ENCODE measurements at regions not wholly inside any gene's neighbourhood (a gene's known extent, or its start where the extent isn't known, plus 50 kb on each side); places are given as distances from the start of the nearest gene placed in this dataset.
"Not testable (repeated sequence)": the region's sequence is repeated elsewhere in the genome, so short reads cannot be mapped to it uniquely, and the experiment has no call there.

- no peak for DNase-seq (ENCODE audit: low read depth)
These were observed 80.5 kb upstream of the ETV3 start for GRCh38 chr1:157218671-157219070.

DNA sequence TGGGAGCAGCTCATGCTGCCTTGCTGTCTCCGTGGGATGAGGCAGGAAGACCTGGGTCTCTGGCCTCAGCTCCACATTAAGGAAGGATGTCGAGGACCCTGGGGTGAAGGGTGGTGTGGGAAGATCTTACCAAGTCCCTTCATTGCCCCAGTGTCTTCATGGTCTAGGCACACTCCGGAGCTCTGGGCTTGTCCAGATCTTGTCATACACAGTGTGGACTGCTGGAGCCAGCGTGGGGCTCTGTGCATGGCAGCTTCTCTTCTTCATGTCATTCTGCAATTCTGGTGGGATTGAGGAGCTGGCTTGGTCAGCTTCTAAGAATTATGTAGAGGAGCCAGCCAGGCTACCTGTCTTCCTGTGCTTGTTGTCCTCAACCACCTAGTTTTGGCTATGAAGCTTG, 79.3 kb upstream of the ETV3 start:
- DNase-seq (ENCODE audit: low read depth) = no peak

DNA sequence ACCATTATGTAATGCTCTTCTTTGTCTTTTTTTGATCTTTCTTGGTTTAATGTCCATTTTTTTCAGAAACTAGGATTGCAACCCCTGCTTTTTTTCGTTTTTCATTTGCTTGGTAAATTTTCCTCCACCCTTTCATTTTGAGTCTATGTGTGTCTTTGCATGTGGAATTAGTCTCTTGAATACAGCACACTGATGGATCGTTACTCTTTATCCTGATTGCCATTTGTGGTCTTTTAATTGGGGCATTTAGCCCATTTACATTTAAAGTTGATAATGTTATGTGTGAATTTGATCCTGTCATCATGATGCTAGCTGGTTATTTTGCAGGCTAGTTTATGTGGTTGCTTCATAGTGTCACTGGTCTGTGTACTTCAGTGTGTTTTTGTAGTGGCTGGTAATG, 75.6 kb upstream of the ETV3 start:
- no peak for DNase-seq (ENCODE audit: low read depth)

GRCh38 chr1:157209514-157209913, 71.3 kb upstream of the ETV3 start:
- DNase-seq (ENCODE audit: low read depth) = no peak

DNA sequence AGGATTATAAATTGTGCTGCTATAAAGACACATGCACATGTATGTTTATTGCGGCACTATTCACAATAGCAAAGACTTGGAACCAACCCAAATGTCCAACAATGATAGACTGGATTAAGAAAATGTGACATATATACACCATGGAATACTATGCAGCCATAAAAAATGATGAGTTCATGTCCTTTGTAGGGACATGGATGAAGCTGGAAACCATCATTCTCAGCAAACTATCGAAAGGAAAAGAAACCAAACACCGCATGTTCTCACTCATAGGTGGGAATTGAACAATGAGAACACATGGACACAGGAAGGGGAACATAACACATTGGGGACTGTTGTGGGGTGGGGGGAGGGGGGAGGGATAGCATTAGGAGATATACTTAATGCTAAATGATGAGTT, 67.8 kb upstream of the ETV3 start:
- not testable (repeated sequence) for DNase-seq (ENCODE audit: low read depth)

DNA sequence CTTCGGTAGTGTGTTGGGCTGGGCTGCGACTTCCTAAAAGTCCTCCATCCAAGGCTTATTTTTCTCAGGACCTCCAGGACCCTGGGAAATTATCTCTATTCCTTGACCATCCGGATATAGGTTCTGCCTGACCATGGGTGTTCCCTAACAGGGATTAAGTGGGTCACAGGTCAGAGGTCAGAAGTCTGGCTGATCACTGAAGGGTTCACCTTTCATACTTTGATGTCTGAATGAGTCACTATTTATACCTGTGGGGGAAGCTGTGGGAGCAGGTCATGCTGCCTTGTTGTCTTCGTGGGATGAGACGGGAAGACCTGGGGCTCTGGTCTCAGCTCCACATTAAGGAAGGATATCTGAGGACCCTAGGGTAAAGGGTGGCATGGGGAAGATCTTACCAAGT, 65.0 kb upstream of the ETV3 start:
- no peak for DNase-seq (ENCODE audit: low read depth)

DNA sequence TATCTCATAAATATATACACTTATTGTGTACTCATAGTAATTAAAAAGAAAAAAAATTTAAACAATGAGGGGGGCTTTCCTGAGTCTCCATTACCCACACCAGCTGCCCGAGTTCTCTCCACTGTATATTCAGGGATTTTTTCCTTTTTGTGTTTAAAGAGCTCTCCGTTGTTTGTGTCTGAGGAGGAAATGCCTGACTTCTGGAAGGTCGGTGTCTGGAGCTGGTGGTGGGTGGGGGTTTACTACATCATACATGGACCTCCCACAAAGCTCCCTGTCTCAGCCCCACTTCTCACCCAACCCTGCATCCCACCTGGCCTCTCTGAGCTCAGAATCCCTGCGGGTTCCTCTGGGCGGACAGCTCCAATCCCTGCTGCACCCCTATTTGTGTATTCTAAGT, 64.1 kb upstream of the ETV3 start:
- DNase-seq (ENCODE audit: low read depth) = no peak

GRCh38 chr1:157201767-157202166, 63.6 kb upstream of the ETV3 start:
- DNase-seq (ENCODE audit: low read depth) = no peak

GRCh38 chr1:157200451-157200850, 62.3 kb upstream of the ETV3 start:
- no peak for DNase-seq (ENCODE audit: low read depth)

DNA sequence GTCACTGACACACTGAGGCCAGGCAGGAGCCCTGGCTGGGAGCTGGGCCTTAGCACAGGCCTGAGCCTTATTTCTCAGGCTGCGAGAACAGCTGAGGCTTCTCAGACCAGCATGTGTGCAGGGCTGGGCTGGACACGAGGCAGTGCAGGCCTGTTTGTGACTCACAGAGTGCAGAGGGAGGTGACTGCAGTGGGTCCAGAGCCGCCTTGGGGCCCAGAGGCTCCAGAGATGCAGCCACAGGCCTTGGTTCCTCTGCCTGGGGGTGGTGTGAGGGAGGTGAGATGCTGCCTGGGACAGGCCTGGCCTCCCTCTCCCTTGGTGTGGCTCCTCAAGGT, 61.2 kb upstream of the ETV3 start:
- no peak for DNase-seq (ENCODE audit: low read depth)

DNA sequence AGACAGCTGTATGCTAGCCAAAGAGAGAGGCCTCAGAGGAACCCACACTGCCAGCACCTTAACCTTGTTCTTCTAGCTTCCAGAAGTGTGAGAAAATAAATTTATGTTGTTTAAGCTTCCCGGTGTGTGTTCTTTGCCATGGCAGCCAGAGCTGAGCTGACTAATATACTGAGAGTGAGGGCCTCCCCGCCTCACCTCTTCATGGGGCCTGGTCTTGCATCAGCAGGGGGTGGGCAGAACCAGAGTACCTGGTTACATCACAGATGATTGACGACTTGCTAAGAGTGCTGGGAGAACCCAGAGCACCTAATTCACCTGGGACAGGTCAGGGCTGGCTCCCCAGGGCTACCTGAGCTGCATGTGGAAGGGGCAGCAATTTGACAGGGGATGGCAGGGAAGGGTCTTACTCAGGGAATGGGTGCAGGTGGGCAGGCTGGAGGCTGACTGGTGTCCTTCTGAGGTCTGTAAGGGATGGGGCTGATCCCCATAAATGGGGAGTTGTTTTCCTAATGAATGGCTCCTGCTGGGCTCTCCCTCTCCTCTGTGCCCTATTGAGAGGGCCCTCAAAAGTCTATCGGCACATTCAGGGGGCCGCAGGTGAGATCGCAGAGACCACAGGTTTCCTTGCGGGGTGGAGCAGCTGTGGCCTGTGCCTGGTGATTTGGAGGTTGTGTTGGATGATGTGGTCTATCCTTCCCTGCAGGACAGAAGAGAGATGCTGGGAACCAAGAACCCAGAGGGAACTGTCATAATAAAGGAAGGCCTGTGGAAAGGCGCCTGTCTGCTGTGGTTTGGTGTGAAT, 60.6 kb upstream of the ETV3 start:
- DNase-seq (ENCODE audit: low read depth) = no peak

DNA sequence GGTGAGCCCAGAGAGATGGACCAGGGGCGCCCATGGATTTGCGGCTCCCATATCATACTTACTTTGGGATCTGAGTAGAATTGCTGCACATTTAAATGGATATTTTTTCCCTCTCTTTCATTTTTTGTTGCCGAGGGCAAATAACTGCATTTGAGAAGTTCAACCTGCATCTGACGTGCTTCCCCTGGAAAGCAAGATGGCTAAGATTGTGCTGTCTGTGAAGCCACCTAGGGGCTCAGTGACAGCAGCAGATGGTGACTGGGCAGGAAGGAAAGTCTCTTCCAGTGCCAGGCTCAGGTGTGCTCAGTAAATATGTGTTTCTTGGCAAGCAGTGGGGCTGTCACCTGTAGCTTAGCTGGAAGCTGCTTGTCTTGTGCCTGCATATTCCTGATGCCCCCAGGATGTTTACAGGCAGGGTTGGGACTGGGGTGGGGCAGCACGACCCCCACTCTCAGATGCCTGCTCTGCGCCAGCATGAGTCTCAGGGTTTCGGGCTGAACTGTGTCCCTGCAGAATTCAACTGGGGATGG, 59.8 kb upstream of the ETV3 start:
- DNase-seq (ENCODE audit: low read depth) = no peak

GRCh38 chr1:157196670-157197456, 58.7 kb upstream of the ETV3 start:
- not testable (repeated sequence) for DNase-seq (ENCODE audit: low read depth)

DNA sequence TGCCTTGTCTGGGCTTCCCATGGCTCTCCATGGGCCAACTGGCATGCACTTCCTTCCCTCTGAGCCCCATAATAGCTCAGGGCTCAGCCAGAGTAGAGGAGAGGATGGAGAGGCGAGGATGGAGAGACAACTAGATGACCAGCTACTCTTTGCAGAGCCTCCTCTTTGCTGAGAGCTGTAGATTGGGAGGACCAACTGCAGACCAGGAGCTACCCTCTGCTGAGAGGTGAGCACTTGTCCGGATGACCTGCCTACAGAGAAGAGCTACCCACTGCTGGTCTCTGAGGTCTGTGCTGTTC, 58.0 kb upstream of the ETV3 start:
- no peak for DNase-seq (ENCODE audit: low read depth)

GRCh38 chr1:157195521-157196244, 57.5 kb upstream of the ETV3 start:
- DNase-seq (ENCODE audit: low read depth) = no peak

DNA sequence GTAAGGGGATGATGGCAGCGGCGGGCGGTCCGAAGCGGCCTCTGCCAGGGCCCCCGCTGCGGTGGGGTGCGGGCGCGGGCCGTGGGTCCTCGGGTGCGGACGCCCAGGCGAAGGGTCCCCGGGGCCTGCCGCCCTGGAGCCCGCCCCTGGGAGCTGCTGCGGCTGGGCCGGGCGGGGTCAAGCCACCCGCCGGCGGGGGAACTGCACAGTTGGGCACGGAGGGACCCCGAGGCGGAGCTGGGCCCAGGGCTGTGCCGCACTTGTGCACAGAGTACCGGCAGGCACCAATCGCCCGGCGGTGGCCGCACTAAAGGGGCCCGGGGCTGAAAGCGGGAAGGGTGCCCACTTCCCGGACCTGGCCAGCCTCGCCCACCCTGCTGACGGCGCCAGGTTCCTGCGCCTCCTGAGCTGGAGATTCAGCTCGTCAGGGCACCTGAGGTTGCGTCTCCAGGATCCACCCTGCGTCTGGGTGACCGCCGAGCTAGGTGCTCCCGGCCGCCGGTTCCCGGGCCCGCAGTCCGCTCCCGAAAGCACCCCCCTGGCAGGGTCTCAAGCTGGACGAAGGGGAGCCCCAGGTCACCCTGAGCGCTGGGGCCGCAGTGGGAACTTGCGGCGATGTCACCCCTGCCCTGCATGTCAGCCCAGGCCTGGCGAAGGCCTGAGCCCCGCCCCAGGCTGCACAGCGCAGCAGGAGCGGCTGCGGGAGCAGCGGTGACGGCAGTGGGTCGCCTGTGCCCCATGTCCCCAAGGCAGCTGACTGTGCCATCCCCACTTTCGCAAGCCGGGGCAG, 56.7 kb upstream of the ETV3 start:
- no peak for DNase-seq (ENCODE audit: low read depth)

GRCh38 chr1:157193702-157194391, 55.7 kb upstream of the ETV3 start:
- peak; percentile 15 for DNase-seq (ENCODE audit: low read depth)

GRCh38 chr1:157193219-157193618, 55.0 kb upstream of the ETV3 start:
- no peak for DNase-seq (ENCODE audit: low read depth)

DNA sequence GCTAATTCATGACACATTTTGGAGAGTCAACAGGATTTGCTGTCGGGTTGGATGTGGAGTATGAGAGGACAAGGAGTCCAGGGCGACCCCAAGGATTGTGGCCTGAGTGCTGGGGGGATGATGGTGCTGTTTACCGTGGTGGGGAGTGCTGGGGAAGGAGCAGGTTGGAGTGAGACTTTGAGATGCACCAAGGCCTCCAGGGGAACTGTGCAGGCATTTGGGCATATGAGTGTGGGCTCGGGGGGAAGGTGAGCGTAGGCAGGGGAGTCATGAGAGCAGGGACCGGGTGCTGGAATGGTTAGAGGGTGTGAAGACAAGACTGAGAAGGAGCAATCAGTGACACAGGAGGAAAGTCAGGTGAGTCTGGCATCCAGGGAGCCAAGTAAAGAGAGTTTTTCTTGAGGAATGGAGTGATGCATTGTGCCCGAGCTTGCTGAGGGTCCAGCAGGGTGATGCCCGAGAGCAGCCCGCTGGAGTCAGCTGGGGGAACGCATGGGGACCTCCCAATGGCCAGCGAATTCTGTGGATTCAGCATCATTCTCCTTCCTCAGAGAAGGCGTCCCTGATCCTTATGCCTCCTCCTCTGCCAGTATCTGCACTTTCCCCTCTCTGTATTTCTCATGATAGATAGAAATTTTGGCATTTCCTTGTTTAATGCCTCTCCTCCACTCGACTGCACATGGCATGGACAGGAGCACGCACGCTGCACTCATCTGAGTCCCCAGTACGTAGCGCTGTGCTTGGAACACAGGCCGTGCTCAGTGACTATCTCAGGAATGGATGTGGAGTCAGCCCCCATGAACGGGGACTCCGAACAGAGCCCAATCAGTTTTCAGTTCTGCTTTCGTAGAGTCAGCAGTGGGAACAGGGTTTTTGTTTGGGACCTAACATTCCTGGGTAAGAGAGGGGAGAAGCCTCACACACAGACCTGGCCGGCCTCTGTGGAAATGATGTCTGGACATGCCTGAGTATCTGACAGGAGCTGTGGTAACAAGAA, 52.1 kb upstream of the ETV3 start:
- DNase-seq (ENCODE audit: low read depth) = no peak

GRCh38 chr1:157189096-157189495, 50.9 kb upstream of the ETV3 start:
- DNase-seq (ENCODE audit: low read depth) = no peak
